ENCODE measurements at regions not wholly inside any gene's neighbourhood (a gene's known extent, or its start where the extent isn't known, plus 50 kb on each side); places are given as distances from the start of the nearest gene placed in this dataset.

GRCh38 chr17:45639297-45639849 lies 144.7 kb upstream of the CRHR1 start:
- 97% methylated on average over 4 of the region's 4 CpGs for WGBS (ENCODE audit: low lambda C conversion rate, missing lambda C conversion rate)
- Histone ChIP-seq H3K4me2 (no peak overlapping the region), H3K79me2 (no peaks in the 10 kb centered on the region), H3K9me2 (replicated peaks; ENCODE audit: insufficient read depth) (no peaks in the 10 kb centered on the region), H3K9me3 (ENCODE audit: low read depth) (no peaks in the 10 kb centered on the region), H3K4me1 (ENCODE audit: insufficient read depth) (no peaks in the 10 kb centered on the region), H4K20me1 (ENCODE audit: insufficient read depth, poor library complexity, severe bottlenecking) (no peaks in the 10 kb centered on the region), H2AFZ (no peak overlapping the region), H3K4me3 (no peak overlapping the region), H3K27me3 (no peaks in the 10 kb centered on the region), H3K36me3 (replicated peaks; ENCODE audit: insufficient read depth, low read depth) (no peaks in the 10 kb centered on the region), H3K27ac (no peak overlapping the region)
- no peak for TF ChIP-seq CTCF (IDR thresholded peaks at IDR 0.05; ENCODE audit: poor library complexity)
- no peak for TF ChIP-seq EZH2 (IDR thresholded peaks at IDR 0.05; ENCODE audit: borderline replicate concordance)
- TF ChIP-seq EZH2phosphoT487 (IDR thresholded peaks at IDR 0.05; ENCODE audit: low read depth, severe bottlenecking, unreplicated experiment): no peak
- DNase-seq (ENCODE audit: low spot score): no peak

- Histone ChIP-seq H3K4me1 (ENCODE audit: insufficient read depth) (no peaks in the 10 kb centered on the region), H3K9me2 (replicated peaks; ENCODE audit: insufficient read depth) (no peaks in the 10 kb centered on the region), H3K27me3 (no peaks in the 10 kb centered on the region), H4K20me1 (ENCODE audit: insufficient read depth, poor library complexity, severe bottlenecking) (no peaks in the 10 kb centered on the region), H2AFZ (no peak overlapping the region), H3K27ac (no peak overlapping the region), H3K9me3 (ENCODE audit: low read depth) (no peaks in the 10 kb centered on the region), H3K4me2 (no peak overlapping the region), H3K4me3 (no peak overlapping the region), H3K36me3 (replicated peaks; ENCODE audit: insufficient read depth, low read depth) (no peaks in the 10 kb centered on the region), H3K79me2 (no peaks in the 10 kb centered on the region)
- 32% methylated on average over 3 of the region's 3 CpGs for WGBS (ENCODE audit: low lambda C conversion rate, missing lambda C conversion rate)
- TF ChIP-seq EZH2 (IDR thresholded peaks at IDR 0.05; ENCODE audit: borderline replicate concordance): no peak
- TF ChIP-seq CTCF (IDR thresholded peaks at IDR 0.05; ENCODE audit: poor library complexity): peak; percentile 92
- TF ChIP-seq EZH2phosphoT487 (IDR thresholded peaks at IDR 0.05; ENCODE audit: low read depth, severe bottlenecking, unreplicated experiment): no peak
- DNase-seq (ENCODE audit: low spot score): peak; percentile 89
Observed at GRCh38 chr17:45640141-45640850, 143.8 kb upstream of the CRHR1 start.

GRCh38 chr17:45641541-45641940 lies 142.6 kb upstream of the CRHR1 start:
- no peak for DNase-seq (ENCODE audit: low spot score)
- Histone ChIP-seq H2AFZ (no peak overlapping the region), H3K36me3 (replicated peaks; ENCODE audit: insufficient read depth, low read depth) (no peaks in the 10 kb centered on the region), H4K20me1 (ENCODE audit: insufficient read depth, poor library complexity, severe bottlenecking) (no peaks in the 10 kb centered on the region), H3K27ac (no peak overlapping the region), H3K4me1 (ENCODE audit: insufficient read depth) (no peaks in the 10 kb centered on the region), H3K9me3 (ENCODE audit: low read depth) (no peaks in the 10 kb centered on the region), H3K27me3 (no peaks in the 10 kb centered on the region), H3K79me2 (no peaks in the 10 kb centered on the region), H3K9me2 (replicated peaks; ENCODE audit: insufficient read depth) (no peaks in the 10 kb centered on the region), H3K4me3 (no peak overlapping the region), H3K4me2 (no peak overlapping the region)
- WGBS (ENCODE audit: low lambda C conversion rate, missing lambda C conversion rate): 89% methylated on average over 5 of the region's 5 CpGs
- no peak for TF ChIP-seq CTCF (IDR thresholded peaks at IDR 0.05; ENCODE audit: poor library complexity)
- TF ChIP-seq EZH2 (IDR thresholded peaks at IDR 0.05; ENCODE audit: borderline replicate concordance): no peak
- TF ChIP-seq EZH2phosphoT487 (IDR thresholded peaks at IDR 0.05; ENCODE audit: low read depth, severe bottlenecking, unreplicated experiment): no peak
